WTC11 (cell line): ENCODE measurements at regions not wholly inside any gene's neighbourhood (a gene's known extent, or its start where the extent isn't known, plus 50 kb on each side); places are given as distances from the start of the nearest gene placed in this dataset.

Experiments
- CBFB ChIP-seq: sonication (generic); formaldehyde crosslinking; IDR thresholded peaks from 2 replicates; pipeline ENCODE4 v1.8.1; 2022; ENCODE audit warnings: mild to moderate bottlenecking, low read depth, missing genetic modification reagents
- CREM ChIP-seq: sonication (generic); formaldehyde crosslinking; IDR thresholded peaks from 2 replicates; pipeline ENCODE4 v1.8.1; 2022; ENCODE audit warnings: mild to moderate bottlenecking, missing genetic modification reagents, moderate library complexity
- ESRRA ChIP-seq: sonication (generic); formaldehyde crosslinking; IDR thresholded peaks from 2 replicates; pipeline ENCODE4 v1.8.1; 2022; ENCODE audit warnings: mild to moderate bottlenecking, missing genetic modification reagents, borderline replicate concordance
- TEAD4 ChIP-seq: sonication (generic); formaldehyde crosslinking; IDR thresholded peaks from 2 replicates; pipeline ENCODE4 v1.8.0; 2022; ENCODE audit warnings: mild to moderate bottlenecking, missing genetic modification reagents
- ZNF138 ChIP-seq: sonication (generic); formaldehyde crosslinking; conservative IDR thresholded peaks from 2 replicates; pipeline ENCODE4 v1.8.1; 2022; ENCODE audit warnings: mild to moderate bottlenecking, moderate library complexity, missing genetic modification reagents
- TF ChIP-seq, protein P1 (sequence below): fragments of 200-600 bp; IDR thresholded peaks from 2 replicates; pipeline ENCODE4 v1.8.0; 2022; ENCODE audit warnings: antibody characterized with exemption
- TF ChIP-seq, protein P2 (sequence below): sonication (generic); formaldehyde crosslinking; IDR thresholded peaks from 2 replicates; pipeline ENCODE4 v1.8.0; 2022; ENCODE audit warnings: mild to moderate bottlenecking, missing genetic modification reagents

DNA sequence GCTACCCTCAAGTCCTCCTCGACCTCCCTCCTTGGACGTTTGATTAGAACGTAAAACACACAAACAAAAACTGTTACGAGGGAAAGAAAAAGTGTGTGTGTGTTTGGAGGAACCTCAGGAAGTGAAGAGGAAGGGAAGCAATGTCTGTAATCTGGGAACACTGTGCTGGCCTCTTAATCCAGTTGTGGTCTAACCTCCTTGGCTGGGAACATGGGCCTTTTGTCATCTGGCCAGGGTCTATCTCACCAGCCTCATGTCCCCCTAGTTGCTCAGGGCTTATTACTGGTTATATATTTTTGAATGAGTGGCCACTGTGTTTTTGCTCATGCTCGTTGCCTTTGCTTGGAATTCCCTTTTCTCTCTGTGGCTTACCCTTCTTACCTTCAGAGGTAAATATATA is 89.0 kb upstream of the RASGRF1 start:
- TF ChIP-seq TEAD4 (CRISPR knock-in tag) (no peak), ESRRA (CRISPR knock-in tag) (no peak), CREM (no peak), CBFB (no peak), ZNF138 (CRISPR knock-in tag) (no peak)
- TF ChIP-seq, protein P1, sequence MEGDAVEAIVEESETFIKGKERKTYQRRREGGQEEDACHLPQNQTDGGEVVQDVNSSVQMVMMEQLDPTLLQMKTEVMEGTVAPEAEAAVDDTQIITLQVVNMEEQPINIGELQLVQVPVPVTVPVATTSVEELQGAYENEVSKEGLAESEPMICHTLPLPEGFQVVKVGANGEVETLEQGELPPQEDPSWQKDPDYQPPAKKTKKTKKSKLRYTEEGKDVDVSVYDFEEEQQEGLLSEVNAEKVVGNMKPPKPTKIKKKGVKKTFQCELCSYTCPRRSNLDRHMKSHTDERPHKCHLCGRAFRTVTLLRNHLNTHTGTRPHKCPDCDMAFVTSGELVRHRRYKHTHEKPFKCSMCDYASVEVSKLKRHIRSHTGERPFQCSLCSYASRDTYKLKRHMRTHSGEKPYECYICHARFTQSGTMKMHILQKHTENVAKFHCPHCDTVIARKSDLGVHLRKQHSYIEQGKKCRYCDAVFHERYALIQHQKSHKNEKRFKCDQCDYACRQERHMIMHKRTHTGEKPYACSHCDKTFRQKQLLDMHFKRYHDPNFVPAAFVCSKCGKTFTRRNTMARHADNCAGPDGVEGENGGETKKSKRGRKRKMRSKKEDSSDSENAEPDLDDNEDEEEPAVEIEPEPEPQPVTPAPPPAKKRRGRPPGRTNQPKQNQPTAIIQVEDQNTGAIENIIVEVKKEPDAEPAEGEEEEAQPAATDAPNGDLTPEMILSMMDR = no peak
- TF ChIP-seq, protein P2, sequence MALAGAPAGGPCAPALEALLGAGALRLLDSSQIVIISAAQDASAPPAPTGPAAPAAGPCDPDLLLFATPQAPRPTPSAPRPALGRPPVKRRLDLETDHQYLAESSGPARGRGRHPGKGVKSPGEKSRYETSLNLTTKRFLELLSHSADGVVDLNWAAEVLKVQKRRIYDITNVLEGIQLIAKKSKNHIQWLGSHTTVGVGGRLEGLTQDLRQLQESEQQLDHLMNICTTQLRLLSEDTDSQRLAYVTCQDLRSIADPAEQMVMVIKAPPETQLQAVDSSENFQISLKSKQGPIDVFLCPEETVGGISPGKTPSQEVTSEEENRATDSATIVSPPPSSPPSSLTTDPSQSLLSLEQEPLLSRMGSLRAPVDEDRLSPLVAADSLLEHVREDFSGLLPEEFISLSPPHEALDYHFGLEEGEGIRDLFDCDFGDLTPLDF (CRISPR knock-in tag) = no peak
